Neural cell (in vitro differentiated cells): ENCODE measurements at regions not wholly inside any gene's neighbourhood (a gene's known extent, or its start where the extent isn't known, plus 50 kb on each side); places are given as distances from the start of the nearest gene placed in this dataset.

ENCODE experiments used
- H2AFZ ChIP-seq: fragments of 200-600, 300-800 bp; sonication (generic), shearing (Covaris generic); 2 replicates; pipeline ENCODE4 v1.6.0; 2014; ENCODE audit warnings: low read depth, mild to moderate bottlenecking, antibody characterized with exemption, low read length, moderate library complexity
- H3F3A ChIP-seq: fragments of 200-600 bp; shearing (Covaris generic); 2 replicates; pipeline ENCODE4 v1.6.1; 2016; ENCODE audit warnings: mild to moderate bottlenecking, moderate library complexity, mixed read lengths, antibody characterized with exemption, low read length; ENCODE audit not compliant: insufficient read depth, poor library complexity, severe bottlenecking
- H3K27ac ChIP-seq: fragments of 200-600, 300-800 bp; sonication (generic), shearing (Covaris generic); 2 replicates; pipeline ENCODE4 v1.5.1; 2014; ENCODE audit warnings: mild to moderate bottlenecking, low read length, moderate library complexity
- H3K27me3 ChIP-seq: fragments of 300-800, 200-600 bp; sonication (generic), shearing (Covaris generic); 2 replicates; pipeline ENCODE4 v1.6.0; 2014; ENCODE audit warnings: mild to moderate bottlenecking, low read depth, low read length, moderate library complexity; ENCODE audit not compliant: insufficient read depth
- H3K36me3 ChIP-seq: fragments of 300-800, 200-600 bp; sonication (generic), shearing (Covaris generic); 2 replicates; pipeline ENCODE4 v1.5.1; 2014; ENCODE audit warnings: mild to moderate bottlenecking, antibody characterized with exemption, low read length, moderate library complexity; ENCODE audit not compliant: insufficient read depth
- H3K4me2 ChIP-seq: fragments of 300-800, 200-600 bp; sonication (generic), shearing (Covaris generic); 2 replicates; pipeline ENCODE4 v1.6.0; 2014; ENCODE audit warnings: mild to moderate bottlenecking, low read length
- H3K4me3 ChIP-seq: fragments of 300-800, 200-600 bp; sonication (generic), shearing (Covaris generic); 2 replicates; pipeline ENCODE4 v1.5.1; 2014; ENCODE audit warnings: mild to moderate bottlenecking, low read length, moderate library complexity
- H3K79me2 ChIP-seq: fragments of 200-600 bp; shearing (Covaris generic); replicated peaks from 2 replicates; pipeline ENCODE4 v1.6.0; 2014; ENCODE audit warnings: mild to moderate bottlenecking, low read length, moderate library complexity; ENCODE audit not compliant: insufficient read depth
- H3K9ac ChIP-seq: fragments of 300-800, 200-600 bp; sonication (generic), shearing (Covaris generic); 2 replicates; pipeline ENCODE4 v1.6.1; 2016; ENCODE audit warnings: mild to moderate bottlenecking, low read length, mixed read lengths
- H3K9me2 ChIP-seq: fragments of 200-600 bp; shearing (Covaris generic); 2 replicates; pipeline ENCODE4 v1.6.1; 2016; ENCODE audit warnings: mild to moderate bottlenecking, low read length, mixed read lengths; ENCODE audit not compliant: insufficient read depth
- H3K9me3 ChIP-seq: fragments of 200-600, 300-800 bp; sonication (generic), shearing (Covaris generic); 2 replicates; pipeline ENCODE4 v1.6.1; 2016; ENCODE audit warnings: mild to moderate bottlenecking, mixed run types, low read length, moderate library complexity, mixed read lengths
- H4K20me1 ChIP-seq: fragments of 200-600 bp; shearing (Covaris generic); 2 replicates; pipeline ENCODE4 v1.6.1; 2016; ENCODE audit warnings: mild to moderate bottlenecking, mixed run types; ENCODE audit not compliant: insufficient read depth
- EP300 ChIP-seq: fragments of 450-650 bp; conservative IDR thresholded peaks from 2 replicates; pipeline ENCODE4 v1.6.1; 2014; ENCODE audit warnings: antibody characterized with exemption, mild to moderate bottlenecking, moderate library complexity; ENCODE audit not compliant: poor library complexity, severe bottlenecking
- EZH2 ChIP-seq: fragments of 200-600, 300-800 bp; shearing (Covaris generic), sonication (generic); IDR thresholded peaks from 2 replicates; pipeline ENCODE4 v1.6.1; 2014; ENCODE audit warnings: antibody characterized with exemption, low read length, borderline replicate concordance, mild to moderate bottlenecking; ENCODE audit not compliant: insufficient read depth, poor library complexity, severe bottlenecking
- MXI1 ChIP-seq: fragments of 450-650 bp; conservative IDR thresholded peaks from 2 replicates; pipeline ENCODE4 v1.6.1; 2014; ENCODE audit warnings: antibody characterized with exemption, mild to moderate bottlenecking; ENCODE audit not compliant: poor library complexity, severe bottlenecking
- POLR2AphosphoS5 ChIP-seq: IDR thresholded peaks from 2 replicates; pipeline ENCODE4 v1.6.1; 2012
- RAD21 ChIP-seq: fragments of 450-650 bp; conservative IDR thresholded peaks from 2 replicates; pipeline ENCODE4 v1.6.1; 2014; ENCODE audit warnings: antibody characterized with exemption, mild to moderate bottlenecking, moderate library complexity
- SMC3 ChIP-seq: fragments of 450-650 bp; conservative IDR thresholded peaks from 2 replicates; pipeline ENCODE4 v1.6.1; 2014; ENCODE audit warnings: antibody characterized with exemption, mild to moderate bottlenecking, moderate library complexity; ENCODE audit not compliant: poor library complexity
- TAF1 ChIP-seq: IDR thresholded peaks from 2 replicates; pipeline ENCODE4 v1.6.1; 2012; ENCODE audit warnings: low read depth
- TF ChIP-seq, protein P1 (sequence below): fragments of 450-650 bp; IDR thresholded peaks from 2 replicates; pipeline ENCODE4 v1.5.1; 2014; ENCODE audit warnings: antibody characterized with exemption, mild to moderate bottlenecking, moderate library complexity; ENCODE audit not compliant: poor library complexity, severe bottlenecking
- TF ChIP-seq, protein P2 (sequence below): IDR thresholded peaks from 2 replicates; pipeline ENCODE4 v1.6.1; 2012; ENCODE audit warnings: borderline replicate concordance

DNA sequence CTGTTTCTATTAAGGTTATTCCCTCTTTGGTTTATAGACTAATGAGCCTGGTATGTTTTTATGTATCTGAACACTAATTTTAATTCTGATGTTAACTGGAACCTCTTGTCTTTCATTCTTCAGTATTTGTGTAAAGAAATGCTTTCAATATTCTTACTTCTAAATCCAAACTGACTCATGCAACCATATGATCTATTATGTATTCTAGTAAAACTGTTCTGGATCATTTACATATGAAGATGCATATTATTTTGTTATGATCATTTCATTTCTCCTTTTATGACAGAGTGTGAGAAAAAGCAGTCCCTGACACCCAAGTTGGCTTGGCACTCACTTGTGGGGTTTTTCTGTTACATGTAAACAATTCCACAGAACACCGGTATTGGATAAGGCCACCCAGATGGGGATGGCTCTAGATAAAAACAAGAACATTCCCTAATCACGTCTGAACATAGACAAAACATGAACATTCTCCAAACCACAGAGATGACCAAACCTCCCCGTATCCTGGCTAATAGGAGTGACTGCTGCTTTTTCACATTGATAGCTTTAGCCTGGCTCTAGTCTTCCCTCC lies 72.2 kb upstream of the EPHB3 start:
- Histone ChIP-seq H3K9me2 (no peaks in the 10 kb centered on the region), H3K36me3 (no peaks in the 10 kb centered on the region), H3K9me3 (peaks cover 5% of the 10 kb centered on the region), H2AFZ (no peak overlapping the region), H3K27ac (no peak overlapping the region), H3K79me2 (no peaks in the 10 kb centered on the region), H3K9ac (no peak overlapping the region), H4K20me1 (no peaks in the 10 kb centered on the region), H3K4me3 (no peak overlapping the region), H3K27me3 (peaks cover 57% of the 10 kb centered on the region), H3F3A (no peaks in the 10 kb centered on the region), H3K4me2 (no peak overlapping the region)
- TF ChIP-seq RAD21 (no peak), TAF1 (no peak), POLR2AphosphoS5 (no peak), EZH2 (no peak), EP300 (no peak), SMC3 (no peak), MXI1 (no peak)
- TF ChIP-seq, protein P1, sequence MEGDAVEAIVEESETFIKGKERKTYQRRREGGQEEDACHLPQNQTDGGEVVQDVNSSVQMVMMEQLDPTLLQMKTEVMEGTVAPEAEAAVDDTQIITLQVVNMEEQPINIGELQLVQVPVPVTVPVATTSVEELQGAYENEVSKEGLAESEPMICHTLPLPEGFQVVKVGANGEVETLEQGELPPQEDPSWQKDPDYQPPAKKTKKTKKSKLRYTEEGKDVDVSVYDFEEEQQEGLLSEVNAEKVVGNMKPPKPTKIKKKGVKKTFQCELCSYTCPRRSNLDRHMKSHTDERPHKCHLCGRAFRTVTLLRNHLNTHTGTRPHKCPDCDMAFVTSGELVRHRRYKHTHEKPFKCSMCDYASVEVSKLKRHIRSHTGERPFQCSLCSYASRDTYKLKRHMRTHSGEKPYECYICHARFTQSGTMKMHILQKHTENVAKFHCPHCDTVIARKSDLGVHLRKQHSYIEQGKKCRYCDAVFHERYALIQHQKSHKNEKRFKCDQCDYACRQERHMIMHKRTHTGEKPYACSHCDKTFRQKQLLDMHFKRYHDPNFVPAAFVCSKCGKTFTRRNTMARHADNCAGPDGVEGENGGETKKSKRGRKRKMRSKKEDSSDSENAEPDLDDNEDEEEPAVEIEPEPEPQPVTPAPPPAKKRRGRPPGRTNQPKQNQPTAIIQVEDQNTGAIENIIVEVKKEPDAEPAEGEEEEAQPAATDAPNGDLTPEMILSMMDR: no peak
- TF ChIP-seq, protein P2, sequence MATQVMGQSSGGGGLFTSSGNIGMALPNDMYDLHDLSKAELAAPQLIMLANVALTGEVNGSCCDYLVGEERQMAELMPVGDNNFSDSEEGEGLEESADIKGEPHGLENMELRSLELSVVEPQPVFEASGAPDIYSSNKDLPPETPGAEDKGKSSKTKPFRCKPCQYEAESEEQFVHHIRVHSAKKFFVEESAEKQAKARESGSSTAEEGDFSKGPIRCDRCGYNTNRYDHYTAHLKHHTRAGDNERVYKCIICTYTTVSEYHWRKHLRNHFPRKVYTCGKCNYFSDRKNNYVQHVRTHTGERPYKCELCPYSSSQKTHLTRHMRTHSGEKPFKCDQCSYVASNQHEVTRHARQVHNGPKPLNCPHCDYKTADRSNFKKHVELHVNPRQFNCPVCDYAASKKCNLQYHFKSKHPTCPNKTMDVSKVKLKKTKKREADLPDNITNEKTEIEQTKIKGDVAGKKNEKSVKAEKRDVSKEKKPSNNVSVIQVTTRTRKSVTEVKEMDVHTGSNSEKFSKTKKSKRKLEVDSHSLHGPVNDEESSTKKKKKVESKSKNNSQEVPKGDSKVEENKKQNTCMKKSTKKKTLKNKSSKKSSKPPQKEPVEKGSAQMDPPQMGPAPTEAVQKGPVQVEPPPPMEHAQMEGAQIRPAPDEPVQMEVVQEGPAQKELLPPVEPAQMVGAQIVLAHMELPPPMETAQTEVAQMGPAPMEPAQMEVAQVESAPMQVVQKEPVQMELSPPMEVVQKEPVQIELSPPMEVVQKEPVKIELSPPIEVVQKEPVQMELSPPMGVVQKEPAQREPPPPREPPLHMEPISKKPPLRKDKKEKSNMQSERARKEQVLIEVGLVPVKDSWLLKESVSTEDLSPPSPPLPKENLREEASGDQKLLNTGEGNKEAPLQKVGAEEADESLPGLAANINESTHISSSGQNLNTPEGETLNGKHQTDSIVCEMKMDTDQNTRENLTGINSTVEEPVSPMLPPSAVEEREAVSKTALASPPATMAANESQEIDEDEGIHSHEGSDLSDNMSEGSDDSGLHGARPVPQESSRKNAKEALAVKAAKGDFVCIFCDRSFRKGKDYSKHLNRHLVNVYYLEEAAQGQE: no peak

DNA sequence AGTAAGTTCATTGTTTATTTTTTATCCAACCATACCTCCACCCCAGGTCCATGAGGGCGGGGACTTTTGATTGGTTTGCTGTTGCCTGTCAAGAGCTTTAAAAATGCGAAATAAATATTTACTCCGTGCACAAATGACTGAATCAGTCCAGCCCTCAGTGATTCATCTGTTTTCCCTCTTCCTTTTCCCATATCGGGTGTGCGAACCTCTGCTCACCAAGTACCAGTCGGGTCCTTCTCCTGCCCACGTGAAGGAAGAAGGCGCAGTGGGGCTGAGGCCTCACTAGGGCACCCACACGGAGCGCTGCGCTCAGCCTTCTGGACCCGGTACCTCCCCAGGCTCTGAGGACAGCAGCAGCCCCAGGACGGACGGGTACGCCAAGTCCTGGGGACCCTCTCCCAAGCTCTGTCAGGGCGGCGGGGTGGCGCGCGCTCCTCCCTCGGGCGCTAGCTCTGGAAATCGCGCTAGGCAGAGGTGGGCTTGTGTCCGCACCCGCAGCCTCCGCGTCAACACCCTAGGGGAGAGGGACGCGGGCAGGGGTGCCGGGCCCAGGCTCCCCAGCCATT lies 70.5 kb upstream of the EPHB3 start:
- no peak for TF ChIP-seq RAD21
- H3K9me2 ChIP-seq: no peaks in the 10 kb centered on the region
- no peak overlapping the region for H3K9ac ChIP-seq
- H3K36me3 ChIP-seq: no peaks in the 10 kb centered on the region
- H3K79me2 ChIP-seq: no peaks in the 10 kb centered on the region
- no peak overlapping the region for H3K4me3 ChIP-seq
- peaks cover 5% of the 10 kb centered on the region for H3K9me3 ChIP-seq
- no peak overlapping the region for H3K4me2 ChIP-seq
- no peaks in the 10 kb centered on the region for H4K20me1 ChIP-seq
- no peak overlapping the region for H2AFZ ChIP-seq
- H3F3A ChIP-seq: no peaks in the 10 kb centered on the region
- H3K27ac ChIP-seq: no peak overlapping the region
- H3K27me3 ChIP-seq: peaks cover 60% of the 10 kb centered on the region
